OCI-LY3 (cell line): ENCODE measurements at regions not wholly inside any gene's neighbourhood (a gene's known extent, or its start where the extent isn't known, plus 50 kb on each side); places are given as distances from the start of the nearest gene placed in this dataset.

Experiments used
- H2AFZ ChIP-seq: fragments of 200-600, 300-600 bp; shearing (Covaris generic); 2 replicates; pipeline ENCODE4 v1.6.0; 2014; ENCODE audit warnings: antibody characterized with exemption, low read depth, low read length
- H3K27ac ChIP-seq: fragments of 200-600, 300-600 bp; sonication (generic); 2 replicates; pipeline ENCODE4 v1.5.1; 2014; ENCODE audit warnings: mild to moderate bottlenecking, low read length, moderate library complexity, mixed read lengths
- H3K27me3 ChIP-seq: fragments of 200-600, 300-600 bp; sonication (generic); 2 replicates; pipeline ENCODE4 v1.6.1; 2014; ENCODE audit warnings: low read depth, low read length, mixed read lengths
- H3K36me3 ChIP-seq: fragments of 200-600, 300-600 bp; sonication (generic); replicated peaks from 2 replicates; pipeline ENCODE3; 2014; ENCODE audit warnings: low read depth, low read length, mixed read lengths
- H3K4me1 ChIP-seq: fragments of 300-600, 200-600 bp; sonication (generic); 2 replicates; pipeline ENCODE4 v1.6.1; 2014; ENCODE audit warnings: low read length, mixed read lengths
- H3K4me2 ChIP-seq: fragments of 200-600, 300-600 bp; sonication (generic); 2 replicates; pipeline ENCODE4 v1.6.1; 2014; ENCODE audit warnings: low read length, mixed read lengths
- H3K4me3 ChIP-seq: fragments of 300-600, 200-600 bp; sonication (generic); 2 replicates; pipeline ENCODE4 v1.5.1; 2014; ENCODE audit warnings: antibody characterized with exemption, mild to moderate bottlenecking, low read length, moderate library complexity
- H3K79me2 ChIP-seq: fragments of 300-600, 200-600 bp; shearing (Covaris generic); 2 replicates; pipeline ENCODE4 v1.6.1; 2014; ENCODE audit warnings: mild to moderate bottlenecking, low read length, mixed read lengths
- H3K9ac ChIP-seq: fragments of 300-600, 200-600 bp; shearing (Covaris generic); 2 replicates; pipeline ENCODE4 v1.6.0; 2014; ENCODE audit warnings: mild to moderate bottlenecking, low read length, moderate library complexity
- H3K9me3 ChIP-seq: fragments of 200-600, 300-600 bp; shearing (Covaris generic); 2 replicates; pipeline ENCODE4 v1.6.1; 2014; ENCODE audit warnings: low read length, mixed read lengths; ENCODE audit not compliant: insufficient read depth
- H4K20me1 ChIP-seq: fragments of 200-600, 300-600 bp; sonication (generic); 2 replicates; pipeline ENCODE4 v1.6.1; 2016; ENCODE audit warnings: low read length, mixed read lengths; ENCODE audit not compliant: insufficient read depth
- EZH2phosphoT487 ChIP-seq: fragments of 200-600 bp; shearing (Covaris generic); IDR thresholded peaks from 2 replicates; pipeline ENCODE4 v1.6.1; 2018; ENCODE audit warnings: antibody characterized with exemption, mixed run types, low read depth
- TF ChIP-seq, protein P1 (sequence below): fragments of 200-600, 300-600 bp; sonication (generic); IDR thresholded peaks from 2 replicates; pipeline ENCODE4 v1.5.1; 2014; ENCODE audit warnings: antibody characterized with exemption, low read length, low read depth

DNA sequence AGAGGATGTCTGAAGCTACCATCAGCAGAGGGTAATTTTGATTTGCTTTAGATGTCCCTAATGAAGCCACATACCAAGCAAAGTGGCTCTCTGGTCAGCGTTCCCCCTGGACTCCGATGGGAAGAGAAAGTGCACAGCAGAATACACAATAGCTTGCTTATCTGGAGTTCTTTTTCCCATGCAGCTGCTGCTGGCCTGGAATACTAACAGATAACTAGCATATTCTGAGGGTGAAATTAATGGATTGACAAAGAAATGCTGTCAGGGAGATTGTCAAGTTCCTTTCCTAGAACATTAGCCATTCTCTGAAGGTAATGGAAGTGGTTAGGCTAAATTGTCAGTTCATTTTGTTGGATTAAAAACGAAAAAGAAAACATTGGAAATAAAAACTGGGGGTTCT lies 391.3 kb downstream of the FLRT2 start:
- TF ChIP-seq, protein P1, sequence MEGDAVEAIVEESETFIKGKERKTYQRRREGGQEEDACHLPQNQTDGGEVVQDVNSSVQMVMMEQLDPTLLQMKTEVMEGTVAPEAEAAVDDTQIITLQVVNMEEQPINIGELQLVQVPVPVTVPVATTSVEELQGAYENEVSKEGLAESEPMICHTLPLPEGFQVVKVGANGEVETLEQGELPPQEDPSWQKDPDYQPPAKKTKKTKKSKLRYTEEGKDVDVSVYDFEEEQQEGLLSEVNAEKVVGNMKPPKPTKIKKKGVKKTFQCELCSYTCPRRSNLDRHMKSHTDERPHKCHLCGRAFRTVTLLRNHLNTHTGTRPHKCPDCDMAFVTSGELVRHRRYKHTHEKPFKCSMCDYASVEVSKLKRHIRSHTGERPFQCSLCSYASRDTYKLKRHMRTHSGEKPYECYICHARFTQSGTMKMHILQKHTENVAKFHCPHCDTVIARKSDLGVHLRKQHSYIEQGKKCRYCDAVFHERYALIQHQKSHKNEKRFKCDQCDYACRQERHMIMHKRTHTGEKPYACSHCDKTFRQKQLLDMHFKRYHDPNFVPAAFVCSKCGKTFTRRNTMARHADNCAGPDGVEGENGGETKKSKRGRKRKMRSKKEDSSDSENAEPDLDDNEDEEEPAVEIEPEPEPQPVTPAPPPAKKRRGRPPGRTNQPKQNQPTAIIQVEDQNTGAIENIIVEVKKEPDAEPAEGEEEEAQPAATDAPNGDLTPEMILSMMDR = no peak
- no peak for TF ChIP-seq EZH2phosphoT487
- H3K79me2 ChIP-seq = no peaks in the 10 kb centered on the region

DNA sequence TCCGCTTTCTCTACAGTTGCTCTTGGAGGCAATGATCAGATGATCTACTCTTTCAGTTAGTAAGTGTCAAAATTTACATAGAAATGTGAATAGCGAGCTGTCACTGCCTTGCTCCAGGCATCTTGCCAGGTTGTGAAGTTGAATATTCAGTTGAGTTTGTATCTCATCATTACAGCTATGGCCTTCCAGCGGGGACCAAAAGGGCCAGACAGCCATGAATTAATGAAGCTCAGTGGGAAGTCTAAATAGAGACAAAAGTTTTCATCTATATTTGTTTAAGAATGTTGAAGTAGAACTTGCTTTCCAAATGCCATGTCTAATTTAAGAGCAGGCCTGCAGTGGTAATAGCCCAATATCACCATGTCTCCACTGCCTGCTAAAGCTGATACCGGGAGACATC lies 387.8 kb downstream of the FLRT2 start:
- Histone ChIP-seq H3K27ac (no peak overlapping the region), H3K79me2 (no peaks in the 10 kb centered on the region), H3K4me3 (no peak overlapping the region), H2AFZ (no peak overlapping the region), H3K36me3 (no peaks in the 10 kb centered on the region), H3K4me2 (no peak overlapping the region), H3K27me3 (no peaks in the 10 kb centered on the region), H4K20me1 (no peaks in the 10 kb centered on the region), H3K9ac (no peak overlapping the region), H3K4me1 (no peaks in the 10 kb centered on the region), H3K9me3 (no peaks in the 10 kb centered on the region)
- TF ChIP-seq EZH2phosphoT487 = no peak
- TF ChIP-seq, protein P1 = no peak

More for the DNA sequence above, 391.3 kb downstream of the FLRT2 start:
- H3K9ac ChIP-seq = no peak overlapping the region
- no peak overlapping the region for H3K4me3 ChIP-seq
- H3K27me3 ChIP-seq = no peaks in the 10 kb centered on the region
- no peak overlapping the region for H2AFZ ChIP-seq
- no peaks in the 10 kb centered on the region for H3K4me1 ChIP-seq
- H4K20me1 ChIP-seq = no peaks in the 10 kb centered on the region
- H3K9me3 ChIP-seq = no peaks in the 10 kb centered on the region
- H3K36me3 ChIP-seq = no peaks in the 10 kb centered on the region
- no peak overlapping the region for H3K4me2 ChIP-seq
- H3K27ac ChIP-seq = no peak overlapping the region

DNA sequence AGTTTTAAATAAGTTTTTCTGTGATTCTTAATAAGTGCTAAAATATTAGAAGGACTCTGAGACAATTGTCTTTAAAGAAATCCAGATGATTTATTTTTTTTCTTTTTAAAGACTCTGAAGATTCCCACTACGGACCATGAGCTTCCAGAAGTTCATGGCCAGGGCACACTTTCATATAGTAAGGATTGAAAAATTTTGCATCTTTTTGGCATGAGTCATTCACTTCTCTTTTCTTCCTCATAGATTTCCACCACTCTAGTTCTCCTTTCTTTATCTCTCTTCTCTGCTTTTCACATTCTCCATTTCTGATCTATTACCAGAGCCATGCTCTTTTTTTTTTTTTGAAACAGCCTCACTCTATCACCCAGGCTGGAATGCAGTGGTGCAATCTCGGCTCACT lies 385.8 kb downstream of the FLRT2 start:
- Histone ChIP-seq H2AFZ (no peak overlapping the region), H3K9ac (no peak overlapping the region), H3K4me1 (no peaks in the 10 kb centered on the region), H3K4me2 (no peak overlapping the region), H3K79me2 (no peaks in the 10 kb centered on the region), H4K20me1 (no peaks in the 10 kb centered on the region), H3K27me3 (no peaks in the 10 kb centered on the region), H3K27ac (no peak overlapping the region), H3K4me3 (no peak overlapping the region), H3K36me3 (no peaks in the 10 kb centered on the region), H3K9me3 (no peaks in the 10 kb centered on the region)
- TF ChIP-seq EZH2phosphoT487 = no peak
- TF ChIP-seq, protein P1 = no peak

DNA sequence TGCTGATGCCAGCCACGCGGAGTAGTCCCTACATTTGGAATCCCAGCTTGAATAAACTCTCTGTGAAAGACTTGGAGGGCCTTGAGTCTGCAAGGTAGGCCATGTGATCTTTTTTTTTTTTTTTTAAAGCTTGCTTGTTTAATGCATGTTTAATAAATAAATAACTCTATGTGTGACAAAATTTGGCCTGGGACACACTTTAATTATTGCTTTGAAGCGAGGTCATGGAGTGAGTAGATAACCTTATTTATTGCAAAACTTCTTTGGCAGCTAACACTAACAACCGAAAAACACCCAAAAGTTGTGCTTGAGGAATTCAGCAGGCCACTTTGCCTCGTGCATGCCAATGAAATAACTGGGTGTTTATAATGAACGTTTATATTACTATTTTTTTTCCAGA lies 382.2 kb downstream of the FLRT2 start:
- Histone ChIP-seq H3K4me2 (no peak overlapping the region), H2AFZ (no peak overlapping the region), H3K27me3 (no peaks in the 10 kb centered on the region), H4K20me1 (no peaks in the 10 kb centered on the region), H3K36me3 (no peaks in the 10 kb centered on the region), H3K27ac (no peak overlapping the region), H3K79me2 (no peaks in the 10 kb centered on the region), H3K9me3 (no peaks in the 10 kb centered on the region), H3K9ac (no peak overlapping the region), H3K4me1 (peaks cover 4% of the 10 kb centered on the region; the same call in 1 of the 2 replicates), H3K4me3 (no peak overlapping the region)
- TF ChIP-seq EZH2phosphoT487 = no peak
- TF ChIP-seq, protein P1 = no peak
